ENCODE measurements at regions not wholly inside any gene's neighbourhood (a gene's known extent, or its start where the extent isn't known, plus 50 kb on each side); places are given as distances from the start of the nearest gene placed in this dataset.

GRCh38 chr2:147310335-147311057 lies 534.3 kb upstream of the ACVR2A start:
- no peak for DNase-seq (ENCODE audit: low read depth)
- no peak overlapping the region for H3K4me3 ChIP-seq (ENCODE audit: control insufficient read depth, low read depth, low read length)
- no peak for TF ChIP-seq CTCF (IDR thresholded peaks at IDR 0.05; ENCODE audit: control insufficient read depth, insufficient read depth, low read depth, low read length, missing control alignments)

GRCh38 chr2:147297820-147298219 lies 547.0 kb upstream of the ACVR2A start:
- no peak overlapping the region for H3K4me3 ChIP-seq (ENCODE audit: control insufficient read depth, low read depth, low read length)
- no peak for DNase-seq (ENCODE audit: low read depth)
- no peak for TF ChIP-seq CTCF (IDR thresholded peaks at IDR 0.05; ENCODE audit: control insufficient read depth, insufficient read depth, low read depth, low read length, missing control alignments)

- no peak for DNase-seq (ENCODE audit: low read depth)
- H3K4me3 ChIP-seq (ENCODE audit: control insufficient read depth, low read depth, low read length) = no peak overlapping the region
- no peak for TF ChIP-seq CTCF (IDR thresholded peaks at IDR 0.05; ENCODE audit: control insufficient read depth, insufficient read depth, low read depth, low read length, missing control alignments)
Observed at GRCh38 chr2:147294825-147295392, 549.9 kb upstream of the ACVR2A start.

GRCh38 chr2:147293991-147294824 lies 550.6 kb upstream of the ACVR2A start:
- no peak for TF ChIP-seq CTCF (IDR thresholded peaks at IDR 0.05; ENCODE audit: control insufficient read depth, insufficient read depth, low read depth, low read length, missing control alignments)
- no peak for DNase-seq (ENCODE audit: low read depth)
- no peak overlapping the region for H3K4me3 ChIP-seq (ENCODE audit: control insufficient read depth, low read depth, low read length)

DNA sequence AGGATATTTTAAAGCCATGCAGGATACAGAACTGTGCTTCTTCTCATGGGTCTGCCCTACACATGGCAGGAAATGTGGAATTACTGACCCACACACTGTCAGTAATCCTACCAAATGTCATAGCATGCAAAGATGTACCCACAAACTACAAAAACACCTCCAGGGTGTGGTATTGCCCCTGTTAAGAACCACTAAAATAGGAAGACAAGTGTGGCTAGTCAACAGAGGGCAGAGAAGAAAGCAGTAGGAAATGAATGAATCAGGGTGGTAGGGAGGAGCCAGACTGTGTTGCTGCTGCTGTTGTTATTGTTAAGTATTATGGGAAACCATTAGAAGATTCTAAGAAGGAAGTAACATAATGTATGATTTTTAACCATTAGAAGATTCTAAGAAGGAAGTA lies 556.7 kb upstream of the ACVR2A start:
- H3K4me3 ChIP-seq (ENCODE audit: control insufficient read depth, low read depth, low read length) = no peak overlapping the region
- DNase-seq (ENCODE audit: low read depth) = no peak
- TF ChIP-seq CTCF (IDR thresholded peaks at IDR 0.05; ENCODE audit: control insufficient read depth, insufficient read depth, low read depth, low read length, missing control alignments) = no peak

DNA sequence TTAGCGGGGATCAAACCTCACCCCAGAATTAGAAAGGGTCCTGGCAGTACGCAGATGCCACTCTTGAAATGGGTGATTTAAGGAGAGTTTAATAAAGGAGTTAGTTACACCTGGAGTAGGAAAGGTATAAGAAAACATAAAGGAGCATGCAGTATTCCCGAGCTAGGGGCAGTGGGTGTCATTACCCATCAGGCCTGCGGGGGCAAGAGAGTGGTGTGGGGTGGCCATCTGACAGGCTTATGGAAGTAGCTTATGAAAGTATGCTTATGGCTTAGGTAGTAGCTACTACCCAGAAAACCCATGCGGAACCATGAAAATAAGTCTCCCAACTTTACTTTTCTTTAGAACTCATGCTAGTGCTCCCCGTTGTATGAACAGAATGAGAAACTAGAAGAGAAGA lies 568.9 kb upstream of the ACVR2A start:
- no peak for TF ChIP-seq CTCF (IDR thresholded peaks at IDR 0.05; ENCODE audit: control insufficient read depth, insufficient read depth, low read depth, low read length, missing control alignments)
- no peak overlapping the region for H3K4me3 ChIP-seq (ENCODE audit: control insufficient read depth, low read depth, low read length)
- DNase-seq (ENCODE audit: low read depth) = no peak
